ENCODE measurements at regions not wholly inside any gene's neighbourhood (a gene's known extent, or its start where the extent isn't known, plus 50 kb on each side); places are given as distances from the start of the nearest gene placed in this dataset.

DNA sequence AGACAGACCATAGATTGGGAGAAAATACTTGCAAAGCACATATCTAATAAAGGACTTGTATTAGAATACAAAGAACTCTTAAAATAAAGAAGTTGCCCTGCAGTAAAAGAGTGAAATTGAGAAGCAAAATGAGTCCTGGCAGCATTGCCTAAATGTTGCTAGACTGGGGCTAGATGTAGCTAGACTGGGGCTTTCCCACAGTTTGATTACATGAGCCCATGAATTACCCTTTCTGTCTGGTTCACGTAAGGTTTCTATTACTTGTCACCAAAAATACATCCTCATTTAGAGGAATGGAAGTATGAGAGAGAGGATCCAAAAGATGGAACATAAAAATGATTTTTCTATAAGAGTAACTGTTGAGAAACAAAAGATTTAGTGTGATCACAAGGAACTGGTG lies 57.6 kb upstream of the CCDC28A start (continued):
- TF ChIP-seq, protein P1, sequence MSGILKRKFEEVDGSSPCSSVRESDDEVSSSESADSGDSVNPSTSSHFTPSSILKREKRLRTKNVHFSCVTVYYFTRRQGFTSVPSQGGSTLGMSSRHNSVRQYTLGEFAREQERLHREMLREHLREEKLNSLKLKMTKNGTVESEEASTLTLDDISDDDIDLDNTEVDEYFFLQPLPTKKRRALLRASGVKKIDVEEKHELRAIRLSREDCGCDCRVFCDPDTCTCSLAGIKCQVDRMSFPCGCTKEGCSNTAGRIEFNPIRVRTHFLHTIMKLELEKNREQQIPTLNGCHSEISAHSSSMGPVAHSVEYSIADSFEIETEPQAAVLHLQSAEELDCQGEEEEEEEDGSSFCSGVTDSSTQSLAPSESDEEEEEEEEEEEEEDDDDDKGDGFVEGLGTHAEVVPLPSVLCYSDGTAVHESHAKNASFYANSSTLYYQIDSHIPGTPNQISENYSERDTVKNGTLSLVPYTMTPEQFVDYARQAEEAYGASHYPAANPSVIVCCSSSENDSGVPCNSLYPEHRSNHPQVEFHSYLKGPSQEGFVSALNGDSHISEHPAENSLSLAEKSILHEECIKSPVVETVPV (CRISPR knock-in tag; IDR thresholded peaks at IDR 0.05) = no peak

GRCh38 chr6:138716971-138717665 lies 56.5 kb upstream of the CCDC28A start:
- no peak for TF ChIP-seq SNAI2 (CRISPR knock-in tag; IDR thresholded peaks at IDR 0.05)
- TF ChIP-seq BACH2 (CRISPR knock-in tag; IDR thresholded peaks at IDR 0.05; ENCODE audit: borderline replicate concordance) = no peak
- TF ChIP-seq RARB (CRISPR knock-in tag; IDR thresholded peaks at IDR 0.05) = no peak
- TF ChIP-seq, protein P2, sequence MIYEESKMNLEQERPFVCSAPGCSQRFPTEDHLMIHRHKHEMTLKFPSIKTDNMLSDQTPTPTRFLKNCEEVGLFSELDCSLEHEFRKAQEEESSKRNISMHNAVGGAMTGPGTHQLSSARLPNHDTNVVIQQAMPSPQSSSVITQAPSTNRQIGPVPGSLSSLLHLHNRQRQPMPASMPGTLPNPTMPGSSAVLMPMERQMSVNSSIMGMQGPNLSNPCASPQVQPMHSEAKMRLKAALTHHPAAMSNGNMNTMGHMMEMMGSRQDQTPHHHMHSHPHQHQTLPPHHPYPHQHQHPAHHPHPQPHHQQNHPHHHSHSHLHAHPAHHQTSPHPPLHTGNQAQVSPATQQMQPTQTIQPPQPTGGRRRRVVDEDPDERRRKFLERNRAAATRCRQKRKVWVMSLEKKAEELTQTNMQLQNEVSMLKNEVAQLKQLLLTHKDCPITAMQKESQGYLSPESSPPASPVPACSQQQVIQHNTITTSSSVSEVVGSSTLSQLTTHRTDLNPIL (CRISPR knock-in tag; IDR thresholded peaks at IDR 0.05; ENCODE audit: low read depth) = no peak
- TF ChIP-seq ZNF70 (CRISPR knock-in tag; IDR thresholded peaks at IDR 0.05) = no peak
- no peak for TF ChIP-seq TOX (CRISPR knock-in tag; IDR thresholded peaks at IDR 0.05; ENCODE audit: borderline replicate concordance)
- TF ChIP-seq POU6F1 (CRISPR knock-in tag; IDR thresholded peaks at IDR 0.05; ENCODE audit: borderline replicate concordance, low read depth) = no peak
- TF ChIP-seq ZFP30 (CRISPR knock-in tag; IDR thresholded peaks at IDR 0.05) = no peak
- ATAC-seq = no peak

GRCh38 chr6:138719011-138719635 lies 54.4 kb upstream of the CCDC28A start:
- TF ChIP-seq ZNF70 (CRISPR knock-in tag; IDR thresholded peaks at IDR 0.05) = no peak
- no peak for TF ChIP-seq BACH2 (CRISPR knock-in tag; IDR thresholded peaks at IDR 0.05; ENCODE audit: borderline replicate concordance)

GRCh38 chr6:138719744-138720143 lies 53.8 kb upstream of the CCDC28A start:
- ATAC-seq = no peak
- TF ChIP-seq TSHZ2 (CRISPR knock-in tag; IDR thresholded peaks at IDR 0.05) (no peak), ZNF70 (CRISPR knock-in tag; IDR thresholded peaks at IDR 0.05) (no peak), ZFP30 (CRISPR knock-in tag; IDR thresholded peaks at IDR 0.05) (no peak), GLIS3 (CRISPR knock-in tag; IDR thresholded peaks at IDR 0.05) (no peak), TOX (CRISPR knock-in tag; IDR thresholded peaks at IDR 0.05; ENCODE audit: borderline replicate concordance) (no peak), ZNF565 (CRISPR knock-in tag; conservative IDR thresholded peaks at IDR 0.05; ENCODE audit: low read depth) (no peak), PPARA (CRISPR knock-in tag; IDR thresholded peaks at IDR 0.05; ENCODE audit: borderline replicate concordance) (no peak), ISL1 (CRISPR knock-in tag; IDR thresholded peaks at IDR 0.05) (no peak), ZFP3 (CRISPR knock-in tag; IDR thresholded peaks at IDR 0.05) (no peak), ESRRG (CRISPR knock-in tag; IDR thresholded peaks at IDR 0.05) (no peak), ZC3H10 (CRISPR knock-in tag; IDR thresholded peaks at IDR 0.05) (no peak), ARNTL (CRISPR knock-in tag; IDR thresholded peaks at IDR 0.05; ENCODE audit: borderline replicate concordance, low read depth) (no peak), BACH2 (CRISPR knock-in tag; IDR thresholded peaks at IDR 0.05; ENCODE audit: borderline replicate concordance) (no peak), SNAI2 (CRISPR knock-in tag; IDR thresholded peaks at IDR 0.05) (no peak), OSR1 (CRISPR knock-in tag; IDR thresholded peaks at IDR 0.05) (no peak), RARB (CRISPR knock-in tag; IDR thresholded peaks at IDR 0.05) (no peak), POU6F1 (CRISPR knock-in tag; IDR thresholded peaks at IDR 0.05; ENCODE audit: borderline replicate concordance, low read depth) (no peak)
- TF ChIP-seq, protein P1 (CRISPR knock-in tag; IDR thresholded peaks at IDR 0.05) = no peak

More at GRCh38 chr6:138719011-138719635, 54.4 kb upstream of the CCDC28A start:
- ATAC-seq = no peak
